Caco-2 (cell line): ENCODE measurements at regions not wholly inside any gene's neighbourhood (a gene's known extent, or its start where the extent isn't known, plus 50 kb on each side); places are given as distances from the start of the nearest gene placed in this dataset.

ENCODE experiments used
- BruUV-seq: library from RNA; stranded (reverse); fragments of 400-500 nt; replicated peaks from 2 replicates; lab custom pipeline; 2021; lab: Mats Ljungman, UMichigan
- CTCF ChIA-PET: fragments of 300-600 bp; sonication (Branson Sonifier 250); formaldehyde crosslinking; loops from one replicate; lab custom pipeline; 2022; ENCODE audit warnings: antibody characterized with exemption; lab: Charles Lee
- POLR2A ChIA-PET: fragments of 300-600 bp; sonication (Branson Sonifier 250); formaldehyde crosslinking; loops from one replicate; lab custom pipeline; 2022; ENCODE audit warnings: antibody characterized with exemption; lab: Charles Lee
- DNase-seq, 2 experiments: peaks; one replicate each; pipeline versions ENCODE4 v3.0.0 to v3.0.0-alpha.2; 2020 to 2022
- H3K27me3 ChIP-seq: replicated peaks from 2 replicates; pipeline ENCODE4 v1.6.0; 2011; ENCODE audit warnings: low read length; ENCODE audit not compliant: control insufficient read depth, insufficient read depth
- H3K36me3 ChIP-seq: 2 replicates; pipeline ENCODE4 v1.5.1; 2011; ENCODE audit warnings: low read length; ENCODE audit not compliant: control insufficient read depth, insufficient read depth
- H3K4me1 ChIP-seq: fragments of 250-450 bp; sonication (Bioruptor Pico); 2 replicates; pipeline ENCODE4 v1.5.1; 2020; ENCODE audit warnings: mild to moderate bottlenecking
- H3K4me3 ChIP-seq: 2 replicates; pipeline ENCODE4 v1.5.1; 2011; ENCODE audit warnings: low read depth, mild to moderate bottlenecking, control low read depth, low read length
- H3K9me3 ChIP-seq: fragments of 250-450 bp; sonication (Bioruptor Pico); 2 replicates; pipeline ENCODE4 v1.5.1; 2020; ENCODE audit warnings: mild to moderate bottlenecking, moderate library complexity
- H3K27ac Mint-ChIP-seq: one replicate; pipeline ENCODE4 v1.8.0; 2022; ENCODE audit warnings: mixed read lengths; ENCODE audit not compliant: unreplicated experiment
- H3K27me3 Mint-ChIP-seq: one replicate; pipeline ENCODE4 v1.8.0; 2022; ENCODE audit warnings: mixed read lengths; ENCODE audit not compliant: insufficient read depth, unreplicated experiment
- H3K36me3 Mint-ChIP-seq: one replicate; pipeline ENCODE4 v1.8.0; 2022; ENCODE audit warnings: mild to moderate bottlenecking, mixed read lengths; ENCODE audit not compliant: insufficient read depth, unreplicated experiment
- H3K4me1 Mint-ChIP-seq: one replicate; pipeline ENCODE4 v1.8.0; 2022; ENCODE audit warnings: low read depth, mixed read lengths; ENCODE audit not compliant: unreplicated experiment
- H3K4me3 Mint-ChIP-seq: one replicate; pipeline ENCODE4 v1.8.0; 2022; ENCODE audit warnings: mild to moderate bottlenecking, moderate library complexity, mixed read lengths; ENCODE audit not compliant: unreplicated experiment
- H3K9me3 Mint-ChIP-seq: one replicate; pipeline ENCODE4 v1.8.0; 2022; ENCODE audit warnings: mixed read lengths; ENCODE audit not compliant: unreplicated experiment
- intact Hi-C: fragments of 100-400 bp; cut with micrococcal nuclease; formaldehyde crosslinking; loops from one replicate; pipeline ENCODE4 v1.10.0; 2022; ENCODE audit not compliant: unreplicated experiment
- TF ChIP-seq, protein P1 (sequence below), 2 experiments: fragments of 200-600 bp in 1 of 2; IDR thresholded peaks; 1 replicate in 1 of 2; 2 replicates in 1 of 2; pipeline versions ENCODE4 v1.5.1 to v1.8.0; 2011 to 2022; ENCODE audit warnings: antibody characterized with exemption in 1 of 2, control low read depth in 1 of 2, inconsistent platforms in 1 of 2, low read depth in 1 of 2, low read length in 1 of 2, mild to moderate bottlenecking in 1 of 2, moderate library complexity in 1 of 2; ENCODE audit not compliant: insufficient read depth in 1 of 2, severe bottlenecking in 1 of 2, unreplicated experiment in 1 of 2

DNA sequence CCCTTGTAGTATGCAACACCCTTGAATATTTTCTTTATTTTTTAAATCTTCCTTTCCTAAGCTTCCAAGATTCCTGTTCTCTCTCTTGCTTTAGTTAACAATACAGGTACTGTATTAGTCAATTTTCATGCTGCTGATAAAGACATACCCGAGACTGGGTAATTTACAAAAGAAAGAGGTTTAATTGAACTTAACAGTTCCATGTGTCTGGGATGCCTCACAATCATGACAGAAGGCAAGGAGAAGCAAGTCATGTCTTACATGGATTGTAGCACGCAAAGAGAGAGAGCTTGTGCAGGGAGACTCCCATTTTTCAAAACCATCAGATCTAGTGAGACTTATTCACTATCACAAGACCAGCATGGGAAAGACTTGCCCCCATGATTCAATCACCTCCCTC is 1024.3 kb downstream of the PCDH9 start:
- Histone ChIP-seq H3K4me1 (no peaks in the 10 kb centered on the region; the same call in 1 of the 2 replicates), H3K27me3 (no peaks in the 10 kb centered on the region), H3K9me3 (no peaks in the 10 kb centered on the region), H3K36me3 (no peaks in the 10 kb centered on the region), H3K4me3 (no peak overlapping the region)
- no peak overlapping the region for H3K27ac Mint-ChIP-seq
- H3K4me3 Mint-ChIP-seq: no peak overlapping the region
- CTCF ChIA-PET: no interaction called here
- no peaks in the 10 kb centered on the region for H3K9me3 Mint-ChIP-seq
- intact Hi-C loops: no loop called here
- no peak for DNase-seq
- H3K27me3 Mint-ChIP-seq: peaks cover 1% of the 10 kb centered on the region
- H3K36me3 Mint-ChIP-seq: no peaks in the 10 kb centered on the region
- H3K4me1 Mint-ChIP-seq: no peaks in the 10 kb centered on the region
- TF ChIP-seq, protein P1, sequence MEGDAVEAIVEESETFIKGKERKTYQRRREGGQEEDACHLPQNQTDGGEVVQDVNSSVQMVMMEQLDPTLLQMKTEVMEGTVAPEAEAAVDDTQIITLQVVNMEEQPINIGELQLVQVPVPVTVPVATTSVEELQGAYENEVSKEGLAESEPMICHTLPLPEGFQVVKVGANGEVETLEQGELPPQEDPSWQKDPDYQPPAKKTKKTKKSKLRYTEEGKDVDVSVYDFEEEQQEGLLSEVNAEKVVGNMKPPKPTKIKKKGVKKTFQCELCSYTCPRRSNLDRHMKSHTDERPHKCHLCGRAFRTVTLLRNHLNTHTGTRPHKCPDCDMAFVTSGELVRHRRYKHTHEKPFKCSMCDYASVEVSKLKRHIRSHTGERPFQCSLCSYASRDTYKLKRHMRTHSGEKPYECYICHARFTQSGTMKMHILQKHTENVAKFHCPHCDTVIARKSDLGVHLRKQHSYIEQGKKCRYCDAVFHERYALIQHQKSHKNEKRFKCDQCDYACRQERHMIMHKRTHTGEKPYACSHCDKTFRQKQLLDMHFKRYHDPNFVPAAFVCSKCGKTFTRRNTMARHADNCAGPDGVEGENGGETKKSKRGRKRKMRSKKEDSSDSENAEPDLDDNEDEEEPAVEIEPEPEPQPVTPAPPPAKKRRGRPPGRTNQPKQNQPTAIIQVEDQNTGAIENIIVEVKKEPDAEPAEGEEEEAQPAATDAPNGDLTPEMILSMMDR (IDR thresholded peaks at IDR 0.05; ENCODE audit: insufficient read depth in 1 of 2, low read depth in 1 of 2, low read length in 1 of 2, severe bottlenecking in 1 of 2, unreplicated experiment in 1 of 2): no peak
- BruUV-seq: no TSS peak
- POLR2A ChIA-PET: no interaction called here

DNA sequence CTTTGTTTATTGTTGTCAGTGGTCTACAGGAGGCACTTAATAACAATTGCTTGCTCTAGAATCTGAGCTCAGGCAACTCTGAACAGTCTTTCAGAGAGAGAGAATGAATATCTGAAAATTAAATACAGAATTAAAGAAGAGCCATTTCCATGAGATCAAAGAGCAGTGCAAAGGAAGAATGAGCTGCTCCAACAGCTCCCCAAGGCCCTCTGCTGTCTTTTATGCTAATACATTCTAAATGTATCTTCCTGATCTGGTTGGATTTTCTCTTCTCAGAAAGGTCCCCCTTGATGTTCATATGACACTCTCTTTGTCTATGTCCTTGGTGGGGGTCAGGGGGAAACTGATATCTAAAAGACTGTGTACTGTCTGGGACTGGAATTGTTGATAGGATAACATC is 1029.6 kb downstream of the PCDH9 start:
- POLR2A ChIA-PET: no interaction called here
- no peak overlapping the region for H3K4me3 Mint-ChIP-seq
- Histone ChIP-seq H3K36me3 (no peaks in the 10 kb centered on the region), H3K4me3 (no peak overlapping the region), H3K9me3 (no peaks in the 10 kb centered on the region), H3K4me1 (no peaks in the 10 kb centered on the region), H3K27me3 (no peaks in the 10 kb centered on the region)
- CTCF ChIA-PET: no interaction called here
- no peak for DNase-seq
- H3K9me3 Mint-ChIP-seq: no peaks in the 10 kb centered on the region
- H3K27ac Mint-ChIP-seq: no peak overlapping the region
- no peaks in the 10 kb centered on the region for H3K36me3 Mint-ChIP-seq
- BruUV-seq: no TSS peak
- H3K4me1 Mint-ChIP-seq: no peaks in the 10 kb centered on the region
- intact Hi-C loops: no loop called here
- H3K27me3 Mint-ChIP-seq: no peaks in the 10 kb centered on the region
- TF ChIP-seq, protein P1 (IDR thresholded peaks at IDR 0.05; ENCODE audit: insufficient read depth in 1 of 2, low read depth in 1 of 2, low read length in 1 of 2, severe bottlenecking in 1 of 2, unreplicated experiment in 1 of 2): no peak

DNA sequence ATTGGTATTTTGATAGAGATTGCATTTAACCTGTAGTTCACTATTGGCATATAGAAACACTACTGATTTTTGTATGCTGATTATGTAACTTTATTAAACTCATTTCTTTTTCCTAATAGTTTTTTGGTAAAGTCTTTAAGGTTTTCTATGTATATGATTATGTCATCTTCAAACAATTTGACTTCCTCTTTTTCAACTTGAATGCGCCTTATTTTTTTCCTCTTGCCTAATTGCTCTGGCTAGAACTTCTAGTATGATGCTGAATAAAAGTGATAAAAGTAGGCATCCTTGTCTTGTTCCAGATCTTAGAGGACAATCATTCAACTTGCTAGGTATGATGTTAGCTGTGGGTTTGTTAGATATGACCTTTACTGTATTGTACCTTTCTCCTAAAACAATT is 1034.9 kb downstream of the PCDH9 start:
- Histone ChIP-seq H3K36me3 (no peaks in the 10 kb centered on the region), H3K4me1 (no peaks in the 10 kb centered on the region), H3K27me3 (no peaks in the 10 kb centered on the region), H3K4me3 (no peak overlapping the region), H3K9me3 (no peaks in the 10 kb centered on the region)
- TF ChIP-seq, protein P1 (IDR thresholded peaks at IDR 0.05; ENCODE audit: insufficient read depth in 1 of 2, low read depth in 1 of 2, low read length in 1 of 2, severe bottlenecking in 1 of 2, unreplicated experiment in 1 of 2): no peak
- H3K27me3 Mint-ChIP-seq: no peaks in the 10 kb centered on the region
- H3K9me3 Mint-ChIP-seq: no peaks in the 10 kb centered on the region
- H3K36me3 Mint-ChIP-seq: no peaks in the 10 kb centered on the region
- BruUV-seq: no TSS peak
- no peak overlapping the region for H3K4me3 Mint-ChIP-seq
- DNase-seq: no peak
- CTCF ChIA-PET: no interaction called here
- no peak overlapping the region for H3K27ac Mint-ChIP-seq
- POLR2A ChIA-PET: no interaction called here
- no peaks in the 10 kb centered on the region for H3K4me1 Mint-ChIP-seq
- intact Hi-C loops: no loop called here
